Liver (tissue), 3 donors: ENCODE measurements at regions not wholly inside any gene's neighbourhood (a gene's known extent, or its start where the extent isn't known, plus 50 kb on each side); places are given as distances from the start of the nearest gene placed in this dataset.

Experiments
- CTCF ChIP-seq: fragments of 150-350 bp; IDR thresholded peaks from 2 replicates; pipeline ENCODE4 v1.5.1; 2017; ENCODE audit warnings: improper control_type of control experiment, low read depth, low read length; ENCODE audit not compliant: missing input control
- JUND ChIP-seq, 2 donors: IDR thresholded peaks; 2 replicates each; pipeline ENCODE4 v1.6.1; 2016; ENCODE audit warnings: antibody characterized with exemption in 2 of 2
- MAX ChIP-seq: IDR thresholded peaks from 2 replicates; pipeline ENCODE4 v1.6.1; 2016; ENCODE audit warnings: antibody characterized with exemption
- SP1 ChIP-seq: IDR thresholded peaks from 2 replicates; pipeline ENCODE4 v1.6.1; 2018; ENCODE audit warnings: antibody characterized with exemption, mild to moderate bottlenecking
- donor health status: healthy.
- donor health status: healthy.

DNA sequence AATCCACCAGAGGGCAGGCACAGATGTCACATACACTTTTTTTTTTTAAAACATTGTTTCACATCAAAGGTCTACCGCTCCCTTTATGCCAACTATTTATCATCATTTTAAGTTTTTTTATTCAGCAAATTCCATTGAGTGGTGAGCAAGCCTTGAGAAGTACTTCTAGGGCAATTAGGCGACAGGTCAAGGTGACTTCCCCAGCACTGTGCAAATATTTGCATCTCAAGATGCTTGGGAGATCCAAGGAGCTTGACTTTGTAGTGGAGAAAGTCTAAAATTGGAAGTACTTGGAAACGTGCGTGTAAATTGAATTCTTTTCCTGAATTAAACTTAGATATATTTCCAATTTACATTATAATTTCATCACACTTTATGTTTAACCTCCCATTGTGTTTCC, 211.1 kb downstream of the ICE1 start:
- no peak for TF ChIP-seq MAX
- no peak for TF ChIP-seq CTCF
- TF ChIP-seq SP1 = no peak
- no peak for TF ChIP-seq JUND (IDR thresholded peaks at IDR 0.05)
